Left ventricle myocardium inferior (tissue), 1 donor: ENCODE measurements at regions not wholly inside any gene's neighbourhood (a gene's known extent, or its start where the extent isn't known, plus 50 kb on each side); places are given as distances from the start of the nearest gene placed in this dataset.

Experiments used
- DNase-seq: peaks from one replicate; pipeline ENCODE4 v3.0.0-alpha.2; 2020
- H3K27ac ChIP-seq: fragments of 200-600 bp; replicated peaks from 2 replicates; pipeline ENCODE4 v1.8.0; 2021
- H3K27me3 ChIP-seq: fragments of 200-600 bp; 2 replicates; pipeline ENCODE4 v1.8.0; 2021; ENCODE audit warnings: low read depth
- H3K36me3 ChIP-seq: fragments of 200-600 bp; 2 replicates; pipeline ENCODE4 v1.8.0; 2021
- H3K4me1 ChIP-seq: fragments of 200-600 bp; 2 replicates; pipeline ENCODE4 v1.8.0; 2021
- H3K4me3 ChIP-seq: fragments of 200-600 bp; 2 replicates; pipeline ENCODE4 v1.8.0; 2021; ENCODE audit warnings: mild to moderate bottlenecking, moderate library complexity
- H3K9me3 ChIP-seq: fragments of 200-600 bp; replicated peaks from 2 replicates; pipeline ENCODE4 v1.8.0; 2021
- CTCF ChIP-seq: fragments of 200-600 bp; IDR thresholded peaks from 2 replicates; pipeline ENCODE4 v1.8.0; 2021; ENCODE audit warnings: antibody characterized with exemption, mild to moderate bottlenecking, borderline replicate concordance
- intact Hi-C: fragments of 100-400 bp; cut with micrococcal nuclease; formaldehyde crosslinking; loops from one replicate; pipeline ENCODE4 v1.11.0; 2022
- donor health status: DM: no; HTN: yes; CAD: no; lungs with severe emphysema.

GRCh38 chr10:65319493-65319892 is 1606.3 kb upstream of the LRRTM3 start:
- no peak for DNase-seq
- Histone ChIP-seq H3K4me1 (no peaks in the 10 kb centered on the region), H3K36me3 (no peaks in the 10 kb centered on the region), H3K27ac (no peak overlapping the region), H3K4me3 (no peak overlapping the region), H3K9me3 (no peaks in the 10 kb centered on the region), H3K27me3 (no peaks in the 10 kb centered on the region)
- no peak for TF ChIP-seq CTCF
- intact Hi-C loops, result no loop called here

- H3K27me3 ChIP-seq, result no peaks in the 10 kb centered on the region
- DNase-seq, result no peak
- no peaks in the 10 kb centered on the region for H3K9me3 ChIP-seq
- TF ChIP-seq CTCF, result no peak
- no peak overlapping the region for H3K4me3 ChIP-seq
- no peaks in the 10 kb centered on the region for H3K4me1 ChIP-seq
- no peak overlapping the region for H3K27ac ChIP-seq
- no peaks in the 10 kb centered on the region for H3K36me3 ChIP-seq
- intact Hi-C loops, result no loop called here
These were observed 1605.4 kb upstream of the LRRTM3 start for GRCh38 chr10:65320236-65321026.

- H3K4me3 ChIP-seq, result no peak overlapping the region
- H3K36me3 ChIP-seq, result no peaks in the 10 kb centered on the region
- H3K4me1 ChIP-seq, result no peaks in the 10 kb centered on the region
- no peaks in the 10 kb centered on the region for H3K9me3 ChIP-seq
- no peak for DNase-seq
- no peak for TF ChIP-seq CTCF
- H3K27ac ChIP-seq, result no peak overlapping the region
- no peaks in the 10 kb centered on the region for H3K27me3 ChIP-seq
- intact Hi-C loops, result no loop called here
These were observed 1602.0 kb upstream of the LRRTM3 start for GRCh38 chr10:65323802-65324201.

GRCh38 chr10:65325913-65326312 is 1599.9 kb upstream of the LRRTM3 start:
- no peak for DNase-seq
- Histone ChIP-seq H3K27ac (no peak overlapping the region), H3K4me3 (no peak overlapping the region), H3K36me3 (no peaks in the 10 kb centered on the region), H3K27me3 (no peaks in the 10 kb centered on the region), H3K4me1 (no peaks in the 10 kb centered on the region), H3K9me3 (no peaks in the 10 kb centered on the region)
- intact Hi-C loops, result no loop called here
- TF ChIP-seq CTCF, result no peak

- H3K9me3 ChIP-seq, result no peaks in the 10 kb centered on the region
- TF ChIP-seq CTCF, result no peak
- no peak overlapping the region for H3K27ac ChIP-seq
- no peaks in the 10 kb centered on the region for H3K27me3 ChIP-seq
- no peak for DNase-seq
- H3K4me1 ChIP-seq, result no peaks in the 10 kb centered on the region
- no peak overlapping the region for H3K4me3 ChIP-seq
- intact Hi-C loops, result no loop called here
- no peaks in the 10 kb centered on the region for H3K36me3 ChIP-seq
These were observed 1597.3 kb upstream of the LRRTM3 start for GRCh38 chr10:65328486-65328885.
